ENCODE measurements at regions not wholly inside any gene's neighbourhood (a gene's known extent, or its start where the extent isn't known, plus 50 kb on each side); places are given as distances from the start of the nearest gene placed in this dataset.

GRCh38 chr16:5509336-5509735, 411.7 kb upstream of the EEF2KMT start:
- Histone ChIP-seq H3K9me3 (no peaks in the 10 kb centered on the region), H3K4me1 (no peaks in the 10 kb centered on the region), H3K27me3 (no peaks in the 10 kb centered on the region), H3K27ac (no peak overlapping the region), H3K36me3 (no peaks in the 10 kb centered on the region), H3K4me3 (no peak overlapping the region)
- intact Hi-C loops (cut with DNase I; ENCODE audit: low total_unique reads) = no loop called here
- no peak for DNase-seq
- TF ChIP-seq POLR2A (IDR thresholded peaks at IDR 0.05) (no peak), CTCF (IDR thresholded peaks at IDR 0.05) (no peak)

- H3K9me3 ChIP-seq = no peaks in the 10 kb centered on the region
- no peak for DNase-seq
- TF ChIP-seq CTCF (IDR thresholded peaks at IDR 0.05) (no peak), POLR2A (IDR thresholded peaks at IDR 0.05) (no peak)
- H3K27ac ChIP-seq = no peak overlapping the region
- H3K4me3 ChIP-seq = no peak overlapping the region
- no peaks in the 10 kb centered on the region for H3K36me3 ChIP-seq
- no peaks in the 10 kb centered on the region for H3K4me1 ChIP-seq
- no peaks in the 10 kb centered on the region for H3K27me3 ChIP-seq
- intact Hi-C loops (cut with DNase I; ENCODE audit: low total_unique reads) = no loop called here
Observed at GRCh38 chr16:5508371-5508770, 410.8 kb upstream of the EEF2KMT start.

GRCh38 chr16:5506021-5506420, 408.4 kb upstream of the EEF2KMT start:
- DNase-seq = no peak
- H3K4me3 ChIP-seq = no peak overlapping the region
- intact Hi-C loops (cut with DNase I; ENCODE audit: low total_unique reads) = no loop called here
- no peaks in the 10 kb centered on the region for H3K9me3 ChIP-seq
- H3K4me1 ChIP-seq = no peaks in the 10 kb centered on the region
- TF ChIP-seq CTCF (IDR thresholded peaks at IDR 0.05) = no peak
- no peak for TF ChIP-seq POLR2A (IDR thresholded peaks at IDR 0.05)
- no peaks in the 10 kb centered on the region for H3K36me3 ChIP-seq
- H3K27ac ChIP-seq = no peak overlapping the region
- H3K27me3 ChIP-seq = no peaks in the 10 kb centered on the region

- no peak for DNase-seq
- no peak for TF ChIP-seq CTCF (IDR thresholded peaks at IDR 0.05)
- no peak for TF ChIP-seq POLR2A (IDR thresholded peaks at IDR 0.05)
- H3K4me3 ChIP-seq = no peak overlapping the region
- no peak overlapping the region for H3K27ac ChIP-seq
- no peaks in the 10 kb centered on the region for H3K4me1 ChIP-seq
- H3K9me3 ChIP-seq = no peaks in the 10 kb centered on the region
- H3K27me3 ChIP-seq = no peaks in the 10 kb centered on the region
- intact Hi-C loops (cut with DNase I; ENCODE audit: low total_unique reads) = no loop called here
- H3K36me3 ChIP-seq = no peaks in the 10 kb centered on the region
Observed at GRCh38 chr16:5505091-5505887, 407.7 kb upstream of the EEF2KMT start.

- H3K9me3 ChIP-seq = no peaks in the 10 kb centered on the region
- intact Hi-C loops (cut with DNase I; ENCODE audit: low total_unique reads) = no loop called here
- H3K27ac ChIP-seq = no peak overlapping the region
- H3K27me3 ChIP-seq = no peaks in the 10 kb centered on the region
- DNase-seq = no peak
- no peaks in the 10 kb centered on the region for H3K36me3 ChIP-seq
- no peaks in the 10 kb centered on the region for H3K4me1 ChIP-seq
- no peak overlapping the region for H3K4me3 ChIP-seq
- TF ChIP-seq CTCF (IDR thresholded peaks at IDR 0.05) (no peak), POLR2A (IDR thresholded peaks at IDR 0.05) (no peak)
Observed at GRCh38 chr16:5504064-5504781, 406.6 kb upstream of the EEF2KMT start.

Measured in uterus (tissue), 3 donors.